ENCODE measurements at regions not wholly inside any gene's neighbourhood (a gene's known extent, or its start where the extent isn't known, plus 50 kb on each side); places are given as distances from the start of the nearest gene placed in this dataset.

DNA sequence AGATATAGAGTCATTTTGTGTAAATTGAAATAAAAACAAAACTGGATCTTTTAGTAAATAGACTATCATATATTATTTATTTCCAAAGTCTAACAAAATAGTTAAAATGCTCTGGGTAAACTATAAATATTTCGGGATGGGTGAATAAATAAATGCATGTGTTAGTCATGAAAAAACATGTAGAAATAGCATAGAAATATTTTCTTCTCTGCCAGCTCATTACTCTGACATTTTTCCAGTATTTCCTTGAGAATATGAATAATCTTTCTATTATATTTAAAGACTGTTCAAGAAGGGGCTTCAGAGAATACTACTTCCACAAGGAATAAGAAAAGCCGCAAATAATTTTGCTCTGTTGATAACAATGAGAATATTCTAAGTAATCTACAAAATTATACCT is 880.4 kb downstream of the TRIB2 start:
- no peaks in the 10 kb centered on the region for H3K4me1 ChIP-seq (ENCODE audit: control insufficient read depth, extremely low read depth, insufficient read depth, low read length)
- dilution Hi-C loops (cut with MboI; ENCODE audit: extremely low pct_ligation_motif_present, low sequenced_read_pairs) = no loop called here
- H3K27ac ChIP-seq (ENCODE audit: control insufficient read depth, insufficient read depth, low read length) = no peak overlapping the region
- H3K9ac ChIP-seq (ENCODE audit: control insufficient read depth, extremely low read depth, insufficient read depth, low read length) = no peak overlapping the region
- H2AFZ ChIP-seq (ENCODE audit: control insufficient read depth, low read length) = no peak overlapping the region
- no peak overlapping the region for H3K4me3 ChIP-seq (ENCODE audit: control insufficient read depth in 2 of 3, extremely low read depth in 1 of 3, insufficient read depth in 2 of 3, low read depth in 1 of 3, low read length in 3 of 3)
- no peak overlapping the region for H3K4me2 ChIP-seq (ENCODE audit: control insufficient read depth, extremely low read depth, insufficient read depth, low read depth, low read length)
- DNase-seq (ENCODE audit: low read depth, low spot score) = no peak
- no peak for TF ChIP-seq EZH2 (IDR thresholded peaks at IDR 0.05; ENCODE audit: low read length)
- TF ChIP-seq, protein P1, sequence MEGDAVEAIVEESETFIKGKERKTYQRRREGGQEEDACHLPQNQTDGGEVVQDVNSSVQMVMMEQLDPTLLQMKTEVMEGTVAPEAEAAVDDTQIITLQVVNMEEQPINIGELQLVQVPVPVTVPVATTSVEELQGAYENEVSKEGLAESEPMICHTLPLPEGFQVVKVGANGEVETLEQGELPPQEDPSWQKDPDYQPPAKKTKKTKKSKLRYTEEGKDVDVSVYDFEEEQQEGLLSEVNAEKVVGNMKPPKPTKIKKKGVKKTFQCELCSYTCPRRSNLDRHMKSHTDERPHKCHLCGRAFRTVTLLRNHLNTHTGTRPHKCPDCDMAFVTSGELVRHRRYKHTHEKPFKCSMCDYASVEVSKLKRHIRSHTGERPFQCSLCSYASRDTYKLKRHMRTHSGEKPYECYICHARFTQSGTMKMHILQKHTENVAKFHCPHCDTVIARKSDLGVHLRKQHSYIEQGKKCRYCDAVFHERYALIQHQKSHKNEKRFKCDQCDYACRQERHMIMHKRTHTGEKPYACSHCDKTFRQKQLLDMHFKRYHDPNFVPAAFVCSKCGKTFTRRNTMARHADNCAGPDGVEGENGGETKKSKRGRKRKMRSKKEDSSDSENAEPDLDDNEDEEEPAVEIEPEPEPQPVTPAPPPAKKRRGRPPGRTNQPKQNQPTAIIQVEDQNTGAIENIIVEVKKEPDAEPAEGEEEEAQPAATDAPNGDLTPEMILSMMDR (optimal IDR thresholded peaks at IDR 0.05 in 1 of 3, IDR thresholded peaks at IDR 0.05 in 1 of 3, conservative IDR thresholded peaks at IDR 0.05 in 1 of 3; ENCODE audit: extremely low read depth in 1 of 3, insufficient read depth in 2 of 3, low read length in 3 of 3) = no peak
- H3K27me3 ChIP-seq (ENCODE audit: control insufficient read depth, extremely low read depth, insufficient read depth, low read length) = no peaks in the 10 kb centered on the region
- H3K79me2 ChIP-seq (ENCODE audit: control insufficient read depth, insufficient read depth, low read length) = no peaks in the 10 kb centered on the region
- no peaks in the 10 kb centered on the region for H3K36me3 ChIP-seq (ENCODE audit: control insufficient read depth in 2 of 2, extremely low read depth in 1 of 2, insufficient read depth in 2 of 2, low read length in 2 of 2)
- H4K20me1 ChIP-seq (ENCODE audit: control insufficient read depth, extremely low read depth, insufficient read depth, low read length) = no peaks in the 10 kb centered on the region
- no peaks in the 10 kb centered on the region for H3K9me3 ChIP-seq (ENCODE audit: control insufficient read depth, low read depth, low read length)
- FAIRE-seq = no peak
- no peaks in the 10 kb centered on the region for H3K9me1 ChIP-seq (ENCODE audit: control insufficient read depth, extremely low read depth, insufficient read depth, low read length)

DNA sequence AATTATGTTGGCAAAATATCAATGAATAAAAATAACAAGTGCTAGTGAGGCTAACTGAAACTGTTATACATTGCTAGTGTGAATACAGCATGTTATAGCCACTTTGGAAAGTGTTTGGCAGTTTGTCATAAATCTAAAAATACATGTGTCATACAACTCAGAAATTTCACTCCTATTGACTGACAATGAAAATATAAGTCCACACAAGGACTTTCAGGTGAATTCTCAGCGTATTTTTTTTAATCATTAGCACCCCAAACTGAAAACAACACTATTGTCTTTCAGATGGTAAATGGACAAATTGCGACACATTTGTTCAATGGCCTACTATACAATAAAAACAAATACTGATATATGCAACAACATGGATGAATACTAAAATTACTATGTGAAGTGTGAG is 884.8 kb downstream of the TRIB2 start:
- no peaks in the 10 kb centered on the region for H3K36me3 ChIP-seq (ENCODE audit: control insufficient read depth in 2 of 2, extremely low read depth in 1 of 2, insufficient read depth in 2 of 2, low read length in 2 of 2)
- H2AFZ ChIP-seq (ENCODE audit: control insufficient read depth, low read length) = no peak overlapping the region
- no peak overlapping the region for H3K4me2 ChIP-seq (ENCODE audit: control insufficient read depth, extremely low read depth, insufficient read depth, low read depth, low read length)
- H3K79me2 ChIP-seq (ENCODE audit: control insufficient read depth, insufficient read depth, low read length) = no peaks in the 10 kb centered on the region
- H3K4me3 ChIP-seq (ENCODE audit: control insufficient read depth in 2 of 3, extremely low read depth in 1 of 3, insufficient read depth in 2 of 3, low read depth in 1 of 3, low read length in 3 of 3) = no peak overlapping the region
- no peak overlapping the region for H3K27ac ChIP-seq (ENCODE audit: control insufficient read depth, insufficient read depth, low read length)
- TF ChIP-seq EZH2 (IDR thresholded peaks at IDR 0.05; ENCODE audit: low read length) = no peak
- TF ChIP-seq, protein P1 (optimal IDR thresholded peaks at IDR 0.05 in 1 of 3, IDR thresholded peaks at IDR 0.05 in 1 of 3, conservative IDR thresholded peaks at IDR 0.05 in 1 of 3; ENCODE audit: extremely low read depth in 1 of 3, insufficient read depth in 2 of 3, low read length in 3 of 3) = no peak
- dilution Hi-C loops (cut with MboI; ENCODE audit: extremely low pct_ligation_motif_present, low sequenced_read_pairs) = no loop called here
- H3K9ac ChIP-seq (ENCODE audit: control insufficient read depth, extremely low read depth, insufficient read depth, low read length) = no peak overlapping the region
- no peaks in the 10 kb centered on the region for H4K20me1 ChIP-seq (ENCODE audit: control insufficient read depth, extremely low read depth, insufficient read depth, low read length)
- H3K9me3 ChIP-seq (ENCODE audit: control insufficient read depth, low read depth, low read length) = no peaks in the 10 kb centered on the region
- no peak for DNase-seq (ENCODE audit: low read depth, low spot score)
- no peak for FAIRE-seq
- no peaks in the 10 kb centered on the region for H3K27me3 ChIP-seq (ENCODE audit: control insufficient read depth, extremely low read depth, insufficient read depth, low read length)
- no peaks in the 10 kb centered on the region for H3K9me1 ChIP-seq (ENCODE audit: control insufficient read depth, extremely low read depth, insufficient read depth, low read length)
- H3K4me1 ChIP-seq (ENCODE audit: control insufficient read depth, extremely low read depth, insufficient read depth, low read length) = no peaks in the 10 kb centered on the region
